ENCODE measurements at regions not wholly inside any gene's neighbourhood (a gene's known extent, or its start where the extent isn't known, plus 50 kb on each side); places are given as distances from the start of the nearest gene placed in this dataset.

DNA sequence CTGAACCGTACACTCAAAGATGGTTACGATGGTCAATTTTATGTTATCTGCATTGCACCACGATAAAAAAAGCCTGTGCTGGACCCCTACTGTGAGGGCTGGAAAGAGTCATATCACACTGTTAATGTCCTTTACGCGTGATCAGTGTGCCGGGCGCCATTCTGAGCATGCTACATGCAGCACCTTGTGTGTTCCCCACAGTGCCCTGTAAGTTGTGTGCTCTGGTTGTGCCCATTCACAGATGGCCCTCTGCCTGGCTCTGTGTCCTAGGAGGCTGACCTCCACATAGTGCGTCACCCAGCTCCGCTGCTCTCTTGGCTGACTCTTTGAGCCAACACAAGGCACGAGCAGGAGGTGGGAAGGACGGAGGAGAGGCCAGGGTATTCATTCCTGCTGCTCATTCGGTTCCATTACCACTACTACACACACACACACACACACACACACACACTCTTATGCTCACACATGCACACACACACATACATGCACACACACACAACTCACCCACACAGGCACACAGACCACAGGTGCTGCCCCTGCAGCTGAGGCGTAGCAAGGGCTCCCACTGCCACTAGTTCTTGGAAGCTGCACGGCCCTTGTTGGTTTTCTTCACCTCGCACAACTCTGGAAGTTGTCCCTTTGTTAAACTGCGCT lies 129.6 kb upstream of the IQSEC1 start (continued):
- no peak for TF ChIP-seq TFE3 (CRISPR knock-in tag; IDR thresholded peaks at IDR 0.05)

DNA sequence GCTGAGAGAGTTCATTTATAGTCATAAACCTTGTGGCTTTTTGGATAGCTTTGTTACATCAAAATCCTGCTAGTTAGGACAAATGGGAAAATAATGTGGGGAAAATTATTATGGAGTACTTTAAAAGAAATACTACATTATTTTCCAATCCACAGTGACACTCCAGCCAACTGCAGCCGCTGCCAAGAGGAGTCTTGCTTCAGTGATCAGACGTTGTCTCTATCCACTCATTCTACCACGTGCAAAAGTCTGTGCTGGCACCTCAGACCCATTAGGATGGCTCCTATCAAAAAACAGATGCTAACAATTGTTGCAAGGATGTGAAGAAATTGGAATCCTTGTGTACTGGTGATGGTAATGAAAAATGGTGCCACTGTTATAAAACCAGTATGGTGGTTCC lies 128.6 kb upstream of the IQSEC1 start:
- H3K36me3 ChIP-seq (ENCODE audit: control insufficient read depth, insufficient read depth, low read length): no peaks in the 10 kb centered on the region
- peaks cover 8% of the 10 kb centered on the region for H4K20me1 ChIP-seq (replicated peaks; ENCODE audit: control insufficient read depth, insufficient read depth, low read length)
- no peak for FAIRE-seq
- in situ Hi-C loops (cut with MboI): no loop called here
- WGBS (ENCODE audit: insufficient coverage, low coverage, missing lambda C conversion rate): 0% methylated on average over 3 of the region's 3 CpGs
- DNase-seq (ENCODE audit: extremely low read depth in 1 of 4, low spot score in 3 of 4): no peak
- no peaks in the 10 kb centered on the region for H3K79me2 ChIP-seq (ENCODE audit: control insufficient read depth, insufficient read depth, low read length)
- no peak overlapping the region for H3K4me2 ChIP-seq (ENCODE audit: insufficient read depth, low read length)
- no peaks in the 10 kb centered on the region for H3K9me1 ChIP-seq (ENCODE audit: control insufficient read depth, insufficient read depth, low read length)
- H2AFZ ChIP-seq (ENCODE audit: low read depth, low read length): no peak overlapping the region
- ATAC-seq: no peak
- BruUV-seq (replicated peaks): no TSS peak
- POLR2A ChIA-PET: interaction anchor here (1.3 kb wide), 1 partner anchor 18 kb away, joined by 3 read pairs; no protein-coding TSS in a partner anchor
- peaks cover 59 to 81% of the 10 kb centered on the region in 2 experiments for H3K27me3 ChIP-seq (ENCODE audit: control insufficient read depth in 2 of 2, insufficient read depth in 2 of 2, low read length in 2 of 2)
- no peak for TF ChIP-seq POLR3A (IDR thresholded peaks at IDR 0.05; ENCODE audit: borderline replicate concordance, extremely low read depth, insufficient read depth, insufficient read length)
- TF ChIP-seq TSC22D4 (tag; IDR thresholded peaks at IDR 0.05): no peak
- no peak for TF ChIP-seq SREBF2 (CRISPR knock-in tag; IDR thresholded peaks at IDR 0.05)
- TF ChIP-seq, protein P1, sequence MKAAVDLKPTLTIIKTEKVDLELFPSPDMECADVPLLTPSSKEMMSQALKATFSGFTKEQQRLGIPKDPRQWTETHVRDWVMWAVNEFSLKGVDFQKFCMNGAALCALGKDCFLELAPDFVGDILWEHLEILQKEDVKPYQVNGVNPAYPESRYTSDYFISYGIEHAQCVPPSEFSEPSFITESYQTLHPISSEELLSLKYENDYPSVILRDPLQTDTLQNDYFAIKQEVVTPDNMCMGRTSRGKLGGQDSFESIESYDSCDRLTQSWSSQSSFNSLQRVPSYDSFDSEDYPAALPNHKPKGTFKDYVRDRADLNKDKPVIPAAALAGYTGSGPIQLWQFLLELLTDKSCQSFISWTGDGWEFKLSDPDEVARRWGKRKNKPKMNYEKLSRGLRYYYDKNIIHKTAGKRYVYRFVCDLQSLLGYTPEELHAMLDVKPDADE (conservative IDR thresholded peaks at IDR 0.05; ENCODE audit: control insufficient read depth, low read depth, low read length): no peak
- TF ChIP-seq KLF10 (CRISPR knock-in tag; IDR thresholded peaks at IDR 0.05): no peak
- no peak for TF ChIP-seq KLF13 (tag; IDR thresholded peaks at IDR 0.05; ENCODE audit: borderline replicate concordance, low read depth)
- no peak for TF ChIP-seq ZNF584 (CRISPR knock-in tag; IDR thresholded peaks at IDR 0.05; ENCODE audit: low read depth)
- TF ChIP-seq, protein P2, sequence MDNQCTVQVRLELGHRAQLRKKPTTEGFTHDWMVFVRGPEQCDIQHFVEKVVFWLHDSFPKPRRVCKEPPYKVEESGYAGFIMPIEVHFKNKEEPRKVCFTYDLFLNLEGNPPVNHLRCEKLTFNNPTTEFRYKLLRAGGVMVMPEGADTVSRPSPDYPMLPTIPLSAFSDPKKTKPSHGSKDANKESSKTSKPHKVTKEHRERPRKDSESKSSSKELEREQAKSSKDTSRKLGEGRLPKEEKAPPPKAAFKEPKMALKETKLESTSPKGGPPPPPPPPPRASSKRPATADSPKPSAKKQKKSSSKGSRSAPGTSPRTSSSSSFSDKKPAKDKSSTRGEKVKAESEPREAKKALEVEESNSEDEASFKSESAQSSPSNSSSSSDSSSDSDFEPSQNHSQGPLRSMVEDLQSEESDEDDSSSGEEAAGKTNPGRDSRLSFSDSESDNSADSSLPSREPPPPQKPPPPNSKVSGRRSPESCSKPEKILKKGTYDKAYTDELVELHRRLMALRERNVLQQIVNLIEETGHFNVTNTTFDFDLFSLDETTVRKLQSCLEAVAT (IDR thresholded peaks at IDR 0.05): no peak
- TF ChIP-seq BACH1 (tag; IDR thresholded peaks at IDR 0.05): no peak
- no peak for TF ChIP-seq HDAC3 (IDR thresholded peaks at IDR 0.05; ENCODE audit: borderline replicate concordance, partially characterized antibody)
- TF ChIP-seq ZNF668 (CRISPR knock-in tag; IDR thresholded peaks at IDR 0.05): no peak
- TF ChIP-seq RUNX1 (IDR thresholded peaks at IDR 0.05; ENCODE audit: low read depth): no peak
- H3K9ac ChIP-seq (ENCODE audit: insufficient read depth in 1 of 2, low read depth in 2 of 2, low read length in 2 of 2): no peak overlapping the region
- CTCF ChIA-PET (ENCODE audit: low intra/inter-chr PET ratio): no interaction called here
- no peaks in the 10 kb centered on the region for H3K9me3 ChIP-seq (replicated peaks; ENCODE audit: control insufficient read depth, insufficient read depth, low read depth, low read length)
- no peak overlapping the region for H3K4me3 ChIP-seq
- no peak overlapping the region for H3K27ac ChIP-seq (ENCODE audit: extremely low read depth, low read depth, low read length)
- H3K4me1 ChIP-seq (replicated peaks in 1 of 2; ENCODE audit: control insufficient read depth in 2 of 2, insufficient read depth in 2 of 2, low read length in 2 of 2): peaks cover 0 to 13% of the 10 kb centered on the region in 2 experiments; a peak in 2 of 5 replicates
- intact Hi-C loops (cut with micrococcal nuclease): loop anchor here (5.0 kb wide), 1 partner anchor 260 kb away; no protein-coding TSS in a partner anchor

All from K562 (cell line).